ENCODE measurements at regions not wholly inside any gene's neighbourhood (a gene's known extent, or its start where the extent isn't known, plus 50 kb on each side); places are given as distances from the start of the nearest gene placed in this dataset.

- Histone ChIP-seq H3K9ac (ENCODE audit: extremely low read depth, low read length, poor library complexity, severe bottlenecking) (no peak overlapping the region), H3K4me1 (ENCODE audit: control insufficient read depth, insufficient read depth, low read length) (no peaks in the 10 kb centered on the region), H3K36me3 (ENCODE audit: control insufficient read depth, insufficient read depth, low read length) (no peaks in the 10 kb centered on the region), H3K27me3 (ENCODE audit: control insufficient read depth, insufficient read depth, low read length, poor library complexity, severe bottlenecking) (no peaks in the 10 kb centered on the region), H3K9me3 (ENCODE audit: control insufficient read depth, low read length) (no peaks in the 10 kb centered on the region), H3K4me3 (ENCODE audit: low read length) (no peak overlapping the region), H3K27ac (ENCODE audit: low read depth, low read length) (peak overlapping the region; percentile 64)
- Mint-ChIP-seq H3K4me1 (peaks cover 18% of the 10 kb centered on the region), H3K4me3 (no peak overlapping the region), H3K9me3 (no peaks in the 10 kb centered on the region), H3K27ac (no peak overlapping the region), H3K36me3 (ENCODE audit: low read depth) (no peaks in the 10 kb centered on the region), H3K27me3 (ENCODE audit: insufficient read depth) (no peaks in the 10 kb centered on the region)
- 81 to 86% methylated on average over 9 to 15 of the region's 15 CpGs for WGBS, 2 experiments (ENCODE audit: insufficient coverage in 1 of 2, insufficient read length in 1 of 2)
- peak; percentile 41 for TF ChIP-seq CTCF (conservative IDR thresholded peaks at IDR 0.05)
- no peak for DNase-seq
Observed at GRCh38 chr19:30733826-30734550, 361.8 kb downstream of the ZNF536 start.

GRCh38 chr19:30731591-30731990 is 359.4 kb downstream of the ZNF536 start:
- H3K9me3 Mint-ChIP-seq = no peaks in the 10 kb centered on the region
- H3K4me1 Mint-ChIP-seq = peaks cover 13% of the 10 kb centered on the region
- no peaks in the 10 kb centered on the region for H3K36me3 Mint-ChIP-seq (ENCODE audit: low read depth)
- no peak overlapping the region for H3K4me3 ChIP-seq (ENCODE audit: low read length)
- H3K9me3 ChIP-seq (ENCODE audit: control insufficient read depth, low read length) = no peaks in the 10 kb centered on the region
- H3K27me3 ChIP-seq (ENCODE audit: control insufficient read depth, insufficient read depth, low read length, poor library complexity, severe bottlenecking) = no peaks in the 10 kb centered on the region
- no peaks in the 10 kb centered on the region for H3K36me3 ChIP-seq (ENCODE audit: control insufficient read depth, insufficient read depth, low read length)
- no peaks in the 10 kb centered on the region for H3K4me1 ChIP-seq (ENCODE audit: control insufficient read depth, insufficient read depth, low read length)
- DNase-seq = no peak
- no peaks in the 10 kb centered on the region for H3K27me3 Mint-ChIP-seq (ENCODE audit: insufficient read depth)
- H3K27ac Mint-ChIP-seq = no peak overlapping the region
- no peak overlapping the region for H3K9ac ChIP-seq (ENCODE audit: extremely low read depth, low read length, poor library complexity, severe bottlenecking)
- H3K27ac ChIP-seq (ENCODE audit: low read depth, low read length) = no peak overlapping the region
- WGBS, 2 experiments (ENCODE audit: insufficient coverage in 1 of 2, insufficient read length in 1 of 2) = 100% methylated on average over 3 of the region's 3 CpGs; no CpG with 5 or more reads in 1 of the 2 experiments
- TF ChIP-seq CTCF (conservative IDR thresholded peaks at IDR 0.05) = no peak
- H3K4me3 Mint-ChIP-seq = no peak overlapping the region

GRCh38 chr19:30729451-30729850 is 357.3 kb downstream of the ZNF536 start:
- Histone ChIP-seq H3K4me3 (ENCODE audit: low read length) (no peak overlapping the region), H3K27me3 (ENCODE audit: control insufficient read depth, insufficient read depth, low read length, poor library complexity, severe bottlenecking) (no peaks in the 10 kb centered on the region), H3K27ac (ENCODE audit: low read depth, low read length) (no peak overlapping the region), H3K4me1 (ENCODE audit: control insufficient read depth, insufficient read depth, low read length) (no peaks in the 10 kb centered on the region), H3K9me3 (ENCODE audit: control insufficient read depth, low read length) (no peaks in the 10 kb centered on the region), H3K36me3 (ENCODE audit: control insufficient read depth, insufficient read depth, low read length) (no peaks in the 10 kb centered on the region), H3K9ac (ENCODE audit: extremely low read depth, low read length, poor library complexity, severe bottlenecking) (no peak overlapping the region)
- no peak for DNase-seq
- Mint-ChIP-seq H3K4me3 (no peak overlapping the region), H3K36me3 (ENCODE audit: low read depth) (no peaks in the 10 kb centered on the region), H3K9me3 (no peaks in the 10 kb centered on the region), H3K27ac (no peak overlapping the region), H3K4me1 (peaks cover 4% of the 10 kb centered on the region), H3K27me3 (ENCODE audit: insufficient read depth) (peaks cover 2% of the 10 kb centered on the region)
- WGBS, 2 experiments (ENCODE audit: insufficient coverage in 1 of 2, insufficient read length in 1 of 2) = 83 to 94% methylated on average over 1 to 5 of the region's 6 CpGs
- TF ChIP-seq CTCF (conservative IDR thresholded peaks at IDR 0.05) = no peak

All from endodermal cell (in vitro differentiated cells).